NCI-H1092 (cell line): ENCODE measurements at regions not wholly inside any gene's neighbourhood (a gene's known extent, or its start where the extent isn't known, plus 50 kb on each side); places are given as distances from the start of the nearest gene placed in this dataset.
"Not testable (repeated sequence)": the region's sequence is repeated elsewhere in the genome, so short reads cannot be mapped to it uniquely, and the experiment has no call there.

Experiments used
- DNase-seq: peaks from one replicate; lab custom pipeline; 2025; lab: John Stamatoyannopoulos, UW

DNA sequence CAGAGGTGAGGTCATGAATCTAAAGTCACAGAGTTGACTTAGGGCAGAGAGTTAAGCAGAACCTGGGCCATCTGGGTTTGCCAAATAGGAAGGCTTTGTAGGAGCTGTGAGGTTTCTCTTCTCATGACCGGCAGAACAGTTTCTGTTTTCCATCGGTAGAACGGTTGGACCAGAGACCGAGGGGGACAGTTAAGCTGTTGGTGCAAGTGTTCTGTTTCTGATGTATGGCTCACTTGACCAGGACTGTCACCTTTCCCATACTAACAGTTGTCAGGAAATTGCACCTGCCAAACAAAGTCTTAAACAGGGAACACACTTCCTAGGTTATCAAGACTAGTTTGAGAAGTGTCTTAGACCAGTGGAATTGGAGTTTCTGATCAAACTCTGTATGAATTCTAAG, 158.3 kb downstream of the PDCD6IP start:
- DNase-seq: no peak

DNA sequence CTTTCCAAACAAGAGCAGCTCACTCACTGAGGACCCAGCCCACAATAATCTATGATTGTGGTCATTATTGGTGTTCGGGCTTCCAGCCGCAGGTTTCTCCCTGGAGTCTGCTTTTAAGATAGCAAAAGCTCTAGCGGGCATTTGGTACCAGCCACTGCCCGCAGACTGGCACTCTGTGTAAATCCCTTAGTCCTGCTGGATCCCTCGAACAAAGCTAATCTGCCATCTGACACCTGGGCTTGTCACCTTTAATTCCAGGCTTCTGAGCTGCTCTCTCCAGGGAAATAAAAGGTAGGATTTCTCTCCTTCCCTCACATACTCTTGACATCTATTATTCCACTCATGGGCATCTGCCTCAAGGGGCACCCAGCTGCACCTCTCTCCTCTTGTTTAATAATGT, 158.7 kb downstream of the PDCD6IP start:
- DNase-seq: no peak

DNA sequence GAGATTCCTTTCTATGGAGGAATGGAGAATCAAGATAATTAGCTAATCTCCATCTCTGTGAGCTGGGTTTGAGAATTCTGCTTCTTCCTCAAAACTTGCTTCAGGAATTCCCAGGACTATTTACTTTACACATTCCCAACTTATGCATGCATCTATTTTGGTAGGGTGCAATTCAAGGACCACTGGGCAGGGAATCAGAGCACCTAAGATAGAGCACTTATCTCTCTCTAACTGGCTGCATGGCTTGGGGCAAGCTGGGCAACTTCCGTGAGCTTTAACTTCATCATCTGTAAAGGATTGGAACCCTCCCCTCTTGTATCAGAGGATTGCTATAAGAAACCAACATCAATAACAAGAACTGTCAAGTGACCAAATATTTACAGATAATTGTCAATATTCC, 160.2 kb downstream of the PDCD6IP start:
- DNase-seq: no peak

DNA sequence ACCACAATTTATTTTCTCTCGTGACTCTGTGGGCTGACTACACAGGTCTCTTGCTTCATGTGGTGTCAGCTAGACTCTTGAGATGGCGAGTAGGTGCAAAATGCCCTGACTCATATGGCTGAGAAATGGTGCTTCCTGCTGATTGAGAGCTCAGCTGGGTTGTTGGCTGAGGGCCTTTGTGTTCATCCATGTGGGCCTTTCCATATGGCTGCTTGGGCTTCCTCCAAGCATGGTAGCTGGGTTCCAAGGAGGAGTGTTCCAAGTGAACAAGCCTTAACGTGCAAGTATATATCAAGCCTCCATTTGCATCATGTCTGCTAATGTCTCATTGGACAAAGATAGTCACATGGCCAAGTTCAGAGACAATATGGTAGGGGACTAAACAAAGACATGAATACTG, 164.0 kb downstream of the PDCD6IP start:
- no peak for DNase-seq

DNA sequence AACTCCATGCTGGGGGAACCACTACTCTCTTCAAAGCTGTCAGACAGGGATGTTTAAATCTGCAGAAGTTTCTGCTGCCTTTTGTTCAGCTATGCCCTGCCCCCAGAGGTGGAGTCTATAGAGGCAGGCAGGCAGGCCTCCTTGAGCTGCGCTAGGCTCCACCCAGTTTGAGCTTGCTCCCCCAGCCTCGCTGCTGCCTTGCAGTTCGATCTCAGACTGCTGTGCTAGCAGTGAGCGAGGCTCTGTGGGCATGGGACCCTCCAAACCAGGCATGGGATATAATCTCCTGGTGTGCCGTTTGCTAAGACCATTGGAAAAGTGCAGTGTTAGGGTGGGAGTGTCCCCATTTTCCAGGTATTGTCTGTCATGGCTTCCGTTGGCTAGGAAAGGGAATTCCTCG, 171.8 kb downstream of the PDCD6IP start:
- not testable (repeated sequence) for DNase-seq

DNA sequence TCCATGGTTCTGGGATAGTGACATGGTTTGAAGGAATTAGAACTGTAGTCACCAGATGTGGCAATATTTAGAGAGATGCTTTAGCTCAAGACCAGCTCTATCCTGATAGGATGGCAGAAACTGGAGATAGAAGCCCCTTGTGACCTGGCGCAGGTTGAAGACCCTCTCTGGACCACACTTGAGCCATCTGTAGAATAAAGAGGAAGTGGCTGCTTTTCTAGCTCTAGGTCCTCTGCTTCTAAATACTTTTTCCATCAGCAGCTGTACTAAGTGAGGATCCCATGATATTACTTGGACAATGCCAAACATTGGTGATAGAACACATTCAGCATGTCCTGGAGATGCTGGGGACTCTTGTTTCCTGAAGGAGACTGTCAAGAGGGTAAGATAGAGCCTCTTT, 172.6 kb downstream of the PDCD6IP start:
- DNase-seq: no peak

DNA sequence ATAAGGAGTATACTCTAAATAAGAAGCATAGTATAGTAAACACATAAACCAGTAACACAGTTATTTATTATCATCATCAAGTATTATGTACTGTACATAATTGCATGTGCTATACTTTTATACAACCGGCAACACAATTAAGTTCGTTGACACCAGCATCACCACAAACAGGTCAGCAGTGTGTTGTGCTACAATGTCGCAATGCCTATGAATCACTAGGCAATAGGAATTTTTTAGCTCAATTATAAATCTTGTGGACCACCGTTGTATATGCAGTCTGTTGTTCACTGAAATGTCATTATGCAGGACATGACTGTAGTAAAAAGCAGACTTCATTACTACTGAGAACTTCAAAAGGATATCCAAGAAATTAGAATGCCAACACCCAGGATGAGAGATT, 177.0 kb downstream of the PDCD6IP start:
- DNase-seq: no peak

DNA sequence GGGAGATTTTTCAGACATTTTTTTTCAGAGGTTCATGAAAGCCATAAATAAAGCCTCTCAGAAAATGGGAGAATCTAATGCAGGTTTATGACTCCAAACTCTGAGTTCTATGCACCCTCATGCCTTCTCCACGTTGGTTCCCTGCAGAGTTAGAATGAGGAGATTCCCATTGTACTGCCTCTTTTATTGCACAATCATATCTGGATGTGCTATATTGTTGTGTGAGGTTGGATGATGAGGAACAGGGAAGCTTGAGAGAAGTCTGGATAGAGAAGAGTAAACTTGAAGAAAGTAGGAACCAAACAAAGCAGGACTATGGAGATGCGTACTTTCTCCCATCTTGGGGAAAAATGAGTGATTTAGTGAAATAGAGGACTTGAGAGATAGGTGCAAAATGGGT, 178.8 kb downstream of the PDCD6IP start:
- no peak for DNase-seq

DNA sequence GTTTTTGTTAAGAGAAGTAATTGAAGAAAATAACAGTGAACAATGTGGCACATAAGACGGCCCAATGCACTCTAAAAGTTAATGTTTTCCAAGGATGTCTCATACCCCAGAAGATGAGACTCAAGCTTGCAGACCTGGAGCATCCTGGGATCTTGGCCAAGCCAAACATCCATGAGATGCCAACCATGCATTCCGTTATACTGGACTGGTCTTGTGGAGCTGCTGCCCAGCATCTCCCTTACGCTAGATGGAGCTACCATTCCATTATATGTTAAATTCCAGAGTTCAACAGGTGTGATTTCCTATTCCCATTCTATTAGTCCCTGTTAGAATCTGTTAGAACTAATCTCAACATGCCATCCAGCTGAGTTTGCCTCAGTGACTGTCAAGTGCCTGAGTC, 181.8 kb downstream of the PDCD6IP start:
- DNase-seq: no peak

DNA sequence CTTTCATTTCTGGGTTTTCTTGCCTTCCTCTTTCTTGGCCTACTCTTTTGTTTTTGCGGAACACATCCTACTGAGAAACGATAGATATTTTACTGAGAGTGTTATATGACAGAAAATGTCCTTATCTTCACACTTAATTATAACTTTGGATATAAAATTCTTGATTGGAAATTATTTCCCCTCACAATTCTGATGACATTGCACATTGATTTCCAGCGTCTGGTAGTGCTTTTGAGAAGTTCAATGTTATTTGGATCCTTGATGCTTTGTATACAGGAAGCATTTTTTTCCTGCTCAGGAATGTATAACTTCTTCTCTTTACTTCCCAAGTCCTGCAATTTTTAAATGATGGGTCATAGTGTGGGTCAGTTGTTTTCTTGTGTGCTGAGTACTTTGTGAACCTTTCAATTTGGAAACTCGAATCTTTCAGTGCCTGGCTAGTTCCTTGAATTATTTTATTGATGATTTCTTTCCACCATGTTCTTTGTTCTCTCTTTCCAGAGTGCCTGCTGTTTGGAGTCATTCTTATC, 183.9 kb downstream of the PDCD6IP start:
- no peak for DNase-seq

DNA sequence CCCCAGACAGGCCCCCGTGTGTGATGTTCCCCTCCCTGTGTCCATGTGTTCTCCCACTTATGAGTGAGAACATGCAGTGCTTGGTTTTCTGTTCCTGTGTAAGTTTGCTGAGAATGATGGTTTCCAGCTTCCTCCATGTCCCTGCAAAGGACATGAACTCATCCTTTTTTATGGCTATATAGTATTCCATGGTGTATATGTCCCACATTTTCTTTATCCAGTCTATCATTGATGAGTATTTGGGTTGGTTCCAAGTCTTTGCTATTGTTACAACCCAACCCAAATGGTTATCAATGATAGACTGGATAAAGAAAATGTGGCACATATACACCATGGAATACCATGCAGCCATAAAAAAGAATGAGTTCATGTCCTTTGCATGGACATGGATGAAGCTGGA, 184.5 kb downstream of the PDCD6IP start:
- not testable (repeated sequence) for DNase-seq

DNA sequence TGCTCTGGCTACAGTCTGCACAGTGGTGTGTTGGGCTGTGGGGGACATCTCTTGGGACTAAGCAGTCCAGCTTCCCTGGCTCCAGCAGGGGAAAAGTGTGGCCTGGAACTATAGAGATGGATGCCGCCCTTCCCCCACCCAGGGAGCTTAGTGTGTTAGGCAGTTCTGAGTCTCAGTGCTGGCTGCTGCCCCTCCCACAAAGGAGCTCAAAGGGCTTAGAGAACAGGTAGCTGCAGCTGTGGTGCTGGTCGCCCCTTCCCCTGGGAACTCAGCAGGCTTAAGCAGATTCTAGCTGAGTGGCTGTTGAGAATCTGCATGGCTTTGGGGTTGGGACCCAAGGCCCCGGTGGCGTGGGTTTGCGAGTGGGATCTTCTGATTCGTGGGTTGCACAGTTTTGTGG, 190.8 kb downstream of the PDCD6IP start:
- DNase-seq: no peak

DNA sequence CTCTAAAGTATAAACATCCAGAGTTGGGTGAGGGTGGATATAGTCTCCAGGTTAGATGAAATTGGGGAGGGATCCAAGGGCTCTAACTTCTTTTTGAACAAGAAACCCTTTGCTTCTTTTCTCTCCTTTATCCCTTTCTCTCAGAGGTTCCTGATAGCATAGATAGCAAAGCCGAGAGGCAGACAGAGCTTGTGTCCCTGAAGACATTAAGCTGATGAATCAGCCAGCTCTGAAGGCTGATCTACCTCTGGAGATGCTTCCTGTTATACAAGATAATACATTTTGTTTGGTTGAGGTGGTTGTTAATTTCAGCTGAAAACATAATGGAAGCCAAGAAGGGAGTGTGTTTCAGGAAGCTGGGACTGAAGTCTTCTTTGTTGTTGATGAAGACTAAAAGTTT, 193.2 kb downstream of the PDCD6IP start:
- no peak for DNase-seq

DNA sequence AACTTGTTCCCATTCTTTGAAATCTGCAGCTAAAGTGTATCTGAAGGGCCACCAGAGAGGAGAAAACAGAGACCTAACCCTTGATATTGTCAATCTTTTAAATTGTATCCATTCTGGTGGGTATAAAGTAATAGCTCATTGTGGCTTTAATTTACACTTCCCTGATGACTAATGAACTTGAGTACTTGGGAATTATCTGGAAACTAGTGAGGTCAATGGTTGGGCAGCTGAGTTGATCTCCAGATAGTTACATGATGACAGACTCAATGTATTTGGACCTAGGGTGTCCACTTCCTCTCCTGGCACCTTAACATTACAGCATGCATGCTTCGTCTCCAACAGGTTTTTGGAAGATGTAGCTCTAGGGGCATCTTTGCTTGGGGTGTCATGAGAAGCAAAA, 195.2 kb downstream of the PDCD6IP start:
- DNase-seq: no peak

DNA sequence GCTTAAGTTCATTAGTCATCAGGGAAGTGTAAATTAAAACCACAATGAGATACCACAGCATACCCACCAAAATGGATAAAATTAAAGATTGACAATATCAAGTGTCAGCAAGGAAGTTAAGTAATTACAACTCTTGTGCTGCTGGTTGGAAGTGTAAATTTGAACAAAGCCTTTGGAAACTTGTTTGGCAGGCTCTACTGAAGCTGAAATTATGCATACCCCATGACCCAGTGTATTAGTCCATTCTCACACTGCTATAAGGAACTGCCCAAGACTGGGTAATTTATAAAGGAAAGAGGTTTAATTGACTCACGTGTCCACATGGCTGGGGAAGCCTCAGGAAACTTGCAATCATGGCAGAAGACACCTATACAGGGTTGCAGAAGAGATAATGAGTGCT, 196.1 kb downstream of the PDCD6IP start:
- DNase-seq: no peak

DNA sequence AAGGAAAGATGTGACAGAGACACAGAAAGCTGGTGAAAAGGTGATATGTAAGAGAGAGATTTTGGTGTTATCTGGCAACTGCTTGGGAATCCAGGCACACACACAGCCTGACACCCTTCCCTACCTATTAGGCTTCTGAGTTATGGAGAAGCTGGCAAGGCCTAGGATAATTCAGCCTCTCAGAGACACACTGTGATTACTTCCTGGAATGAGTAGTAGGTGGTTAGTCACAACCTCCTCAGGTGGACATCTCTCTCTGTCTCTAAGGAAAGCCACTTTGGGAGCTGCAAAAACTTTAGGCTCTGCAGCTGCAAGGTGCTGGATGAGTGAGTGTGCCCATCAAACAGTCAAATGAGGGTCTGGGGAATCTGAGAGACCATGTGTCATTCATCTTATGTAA, 201.9 kb downstream of the PDCD6IP start:
- DNase-seq: no peak

DNA sequence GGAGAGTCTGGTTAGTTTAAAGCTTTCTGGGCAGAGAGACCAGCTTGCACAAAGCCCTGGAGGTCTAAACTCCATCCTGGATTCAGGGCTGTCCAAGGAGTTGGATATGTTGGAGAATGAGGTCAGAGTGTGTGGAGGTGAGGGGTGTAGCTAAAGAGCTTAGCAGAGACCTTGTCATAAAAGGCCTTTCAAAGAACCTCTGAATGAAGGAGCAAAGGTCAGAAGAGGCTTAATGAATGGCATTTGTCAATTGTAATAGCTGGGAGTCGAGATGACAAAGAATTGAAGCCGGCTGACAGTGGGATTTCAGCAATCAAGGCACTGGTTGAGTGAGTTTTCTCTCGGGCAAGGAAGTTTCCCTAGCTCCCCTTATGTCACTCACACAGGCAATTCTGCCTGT, 202.6 kb downstream of the PDCD6IP start:
- no peak for DNase-seq

DNA sequence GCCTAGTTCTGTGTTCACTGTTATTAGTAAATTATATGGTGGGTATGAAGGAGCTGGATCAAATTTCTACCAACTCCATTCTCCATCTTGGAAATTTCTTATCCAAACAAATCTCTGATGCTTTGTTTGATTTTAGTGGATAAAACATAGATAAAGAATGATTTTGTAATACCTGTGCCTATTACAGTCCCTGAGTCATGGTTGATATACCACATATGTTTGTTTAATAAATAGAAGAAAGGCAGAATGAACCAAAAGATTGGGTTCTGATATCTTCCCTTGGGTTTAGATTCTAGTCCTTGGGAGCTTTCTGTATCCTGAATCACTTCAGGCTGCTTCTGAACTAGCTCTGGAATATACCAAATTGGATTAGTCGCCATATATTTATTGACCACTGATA, 203.6 kb downstream of the PDCD6IP start:
- DNase-seq: no peak

DNA sequence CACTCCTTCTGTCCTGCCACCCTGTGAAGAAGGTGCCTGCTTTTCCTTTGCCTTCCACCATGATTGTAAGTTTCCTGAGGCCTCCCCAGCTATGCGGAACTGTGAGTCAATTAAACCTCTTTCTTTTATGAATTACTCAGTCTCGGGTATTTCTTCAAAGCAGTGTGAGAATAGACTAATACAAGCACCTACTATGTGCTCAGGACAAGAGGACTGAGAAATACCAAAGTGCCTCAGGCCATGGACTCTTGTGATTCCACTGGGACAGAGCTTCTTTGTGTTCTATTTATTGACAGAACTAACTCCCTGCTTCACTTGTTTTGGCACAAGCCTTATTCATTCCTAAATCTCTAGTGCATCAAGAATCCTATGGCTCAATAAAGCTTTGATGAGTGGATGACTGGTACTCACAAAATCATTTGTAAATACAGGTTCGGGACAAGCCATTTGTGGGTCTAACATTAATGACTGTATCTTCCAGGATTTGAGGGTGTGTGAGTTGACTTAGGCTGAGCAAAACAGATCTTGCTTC, 204.2 kb downstream of the PDCD6IP start:
- no peak for DNase-seq

DNA sequence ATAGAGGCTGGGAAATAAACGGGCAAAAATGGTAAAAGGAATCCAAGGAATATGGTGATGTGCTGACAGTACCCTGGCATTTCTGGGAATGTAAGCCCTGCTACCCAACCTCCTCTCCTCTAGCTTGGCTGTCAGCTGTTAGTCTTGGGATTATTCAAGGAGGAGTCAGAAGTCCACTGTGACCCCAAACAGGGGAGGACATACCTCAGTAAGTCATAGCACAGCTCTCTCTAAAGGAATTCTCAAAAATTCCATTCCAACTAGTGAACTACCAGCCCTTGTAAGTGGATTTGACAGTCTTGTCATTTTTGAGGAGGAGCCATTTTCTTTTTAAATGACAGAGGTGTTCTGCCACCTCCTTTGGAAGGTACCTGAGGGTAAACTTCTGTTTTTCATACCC, 207.5 kb downstream of the PDCD6IP start:
- no peak for DNase-seq

DNA sequence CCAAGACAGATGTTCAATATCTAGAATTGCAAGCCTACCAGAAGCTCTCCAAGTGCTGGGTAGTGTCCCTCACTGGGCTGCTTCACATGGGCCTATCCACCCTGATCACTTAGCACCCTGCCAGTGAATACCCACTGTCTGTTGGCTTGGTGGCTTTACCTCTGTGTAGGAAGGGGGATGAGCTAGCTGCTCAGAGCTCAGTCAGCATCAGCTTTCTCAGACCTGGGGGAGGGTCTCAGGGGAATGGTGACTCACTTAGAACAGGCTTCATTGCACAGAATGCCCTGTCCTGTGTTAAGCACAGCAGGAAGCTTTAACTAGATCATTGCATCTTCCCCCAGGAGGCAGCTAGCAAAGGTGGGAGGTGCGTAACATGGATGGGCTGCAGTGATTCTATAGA, 209.8 kb downstream of the PDCD6IP start:
- DNase-seq: no peak

DNA sequence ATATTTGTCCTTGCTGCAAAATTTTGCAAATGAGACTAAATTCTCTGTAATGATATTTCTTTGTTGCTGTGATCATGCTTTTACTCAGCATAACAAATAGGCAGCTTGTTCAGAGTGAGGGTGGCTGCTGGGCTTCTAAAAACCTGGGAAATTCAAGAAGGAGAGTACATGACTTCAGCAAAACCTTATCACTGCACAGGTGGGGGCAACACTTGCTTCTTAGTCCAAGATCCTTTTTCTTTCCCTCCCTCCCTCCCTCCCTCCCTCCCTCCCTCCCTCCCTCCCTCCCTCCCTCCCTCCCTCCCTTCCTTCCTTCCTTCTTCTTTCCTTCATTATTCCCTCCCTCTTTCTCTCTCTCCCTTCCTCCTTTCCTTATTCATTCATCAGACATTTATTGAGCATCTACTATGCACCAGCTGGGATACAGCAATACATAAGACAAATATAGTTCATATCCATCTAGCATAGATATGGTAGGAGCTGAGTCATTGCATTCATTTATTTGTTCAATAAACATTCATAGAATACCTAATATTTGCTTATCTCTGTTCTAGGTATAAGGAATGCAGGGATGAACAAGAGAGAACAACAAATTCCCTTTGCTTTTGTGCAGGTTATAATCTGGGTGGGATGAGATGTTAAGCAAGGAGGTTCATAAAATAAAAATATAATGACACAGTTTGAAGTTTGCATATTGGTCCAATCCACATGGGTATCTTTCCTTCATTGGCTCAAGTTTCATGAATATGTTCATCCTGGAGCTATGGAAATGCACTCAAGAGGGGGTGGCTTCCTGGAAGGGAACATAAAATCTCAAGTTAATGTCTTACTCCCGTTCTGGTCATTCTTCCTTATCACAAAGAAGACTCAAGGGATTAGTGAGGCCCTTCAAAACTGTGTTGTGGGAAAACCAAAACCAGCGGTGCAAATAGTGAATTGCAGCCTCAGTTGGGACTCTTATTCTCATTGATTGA, 210.7 kb downstream of the PDCD6IP start:
- no peak for DNase-seq
